Lung microvascular endothelial cell (primary cell): ENCODE measurements at regions not wholly inside any gene's neighbourhood (a gene's known extent, or its start where the extent isn't known, plus 50 kb on each side); places are given as distances from the start of the nearest gene placed in this dataset.
A peak's percentile ranks its signal among the peaks of the same experiment; 100 is the strongest.
"Not testable (repeated sequence)": the region's sequence is repeated elsewhere in the genome, so short reads cannot be mapped to it uniquely, and the experiment has no call there.

ENCODE experiments used
- DNase-seq, 2 donors: peaks; one replicate each; pipeline versions ENCODE4 v3.0.0 to v3.0.0-alpha.2; 2010; ENCODE audit warnings: low read depth in 2 of 2

GRCh38 chr10:21366108-21366507 is 159.4 kb downstream of the SKIDA1 start:
- peak; percentile 42 to 83 for DNase-seq

GRCh38 chr10:21364196-21365114 is 161.0 kb downstream of the SKIDA1 start:
- DNase-seq = peak; percentile 88 to 94

- peak in 1 of 2 donors; percentile 64 for DNase-seq
Measured at GRCh38 chr10:21363731-21364104, 161.8 kb downstream of the SKIDA1 start.

GRCh38 chr10:21363092-21363730 is 162.3 kb downstream of the SKIDA1 start:
- DNase-seq = peak in 1 of 2 donors; percentile 92

GRCh38 chr10:21359202-21359601 is 166.3 kb downstream of the SKIDA1 start:
- DNase-seq = no peak

- no peak for DNase-seq
Measured at GRCh38 chr10:21355591-21356011, 169.9 kb downstream of the SKIDA1 start.

- DNase-seq = no peak
Measured at GRCh38 chr10:21352886-21353285, 172.6 kb downstream of the SKIDA1 start.

- DNase-seq = not testable (repeated sequence)
Measured at GRCh38 chr10:21351594-21351993, 173.9 kb downstream of the SKIDA1 start.

- DNase-seq = peak in 1 of 2 donors; percentile 32
Measured at GRCh38 chr10:21349912-21350286, 175.6 kb downstream of the SKIDA1 start.

GRCh38 chr10:21347785-21348170 is 177.7 kb downstream of the SKIDA1 start:
- peak in 1 of 2 donors; percentile 62 for DNase-seq

- DNase-seq = no peak
Measured at GRCh38 chr10:21347043-21347784, 178.3 kb downstream of the SKIDA1 start.

GRCh38 chr10:21343087-21343486 is 182.4 kb downstream of the SKIDA1 start:
- no peak for DNase-seq

GRCh38 chr10:21342499-21342898 is 183.0 kb downstream of the SKIDA1 start:
- DNase-seq = not testable (repeated sequence)

- no peak for DNase-seq
Measured at GRCh38 chr10:21340331-21340730, 185.2 kb downstream of the SKIDA1 start.

GRCh38 chr10:21337171-21337792 is 188.2 kb downstream of the SKIDA1 start:
- no peak for DNase-seq

GRCh38 chr10:21336476-21337170 is 188.9 kb downstream of the SKIDA1 start:
- peak; percentile 78 to 97 for DNase-seq

GRCh38 chr10:21334891-21335696 is 190.4 kb downstream of the SKIDA1 start:
- peak; percentile 75 to 78 for DNase-seq

- peak; percentile 86 to 99 for DNase-seq
Measured at GRCh38 chr10:21330628-21331020, 194.9 kb downstream of the SKIDA1 start.

GRCh38 chr10:21329995-21330627 is 195.4 kb downstream of the SKIDA1 start:
- DNase-seq = peak; percentile 94 to 97
